HG03060 (cell line): ENCODE measurements at regions not wholly inside any gene's neighbourhood (a gene's known extent, or its start where the extent isn't known, plus 50 kb on each side); places are given as distances from the start of the nearest gene placed in this dataset.

ENCODE experiments used
- ATAC-seq: cut with Tn5 transposase; IDR thresholded peaks from one replicate; pipeline ENCODE4 v1.9.1; 2021; ENCODE audit warnings: low read depth, moderate number of reproducible peaks; ENCODE audit not compliant: unreplicated experiment

GRCh38 chr5:107325866-107326265 lies 344.9 kb downstream of the EFNA5 start:
- ATAC-seq, result no peak

- no peak for ATAC-seq
These were observed 345.9 kb downstream of the EFNA5 start for GRCh38 chr5:107324809-107325208.

- no peak for ATAC-seq
These were observed 346.7 kb downstream of the EFNA5 start for GRCh38 chr5:107324071-107324470.

- ATAC-seq, result no peak
These were observed 347.2 kb downstream of the EFNA5 start for GRCh38 chr5:107323536-107323935.

- ATAC-seq, result no peak
These were observed 347.8 kb downstream of the EFNA5 start for GRCh38 chr5:107322936-107323335.

GRCh38 chr5:107321906-107322305 lies 348.8 kb downstream of the EFNA5 start:
- no peak for ATAC-seq

GRCh38 chr5:107320846-107321245 lies 349.9 kb downstream of the EFNA5 start:
- no peak for ATAC-seq

- ATAC-seq, result no peak
These were observed 350.4 kb downstream of the EFNA5 start for GRCh38 chr5:107320376-107320775.

GRCh38 chr5:107319901-107320300 lies 350.8 kb downstream of the EFNA5 start:
- ATAC-seq, result no peak

- ATAC-seq, result no peak
These were observed 356.4 kb downstream of the EFNA5 start for GRCh38 chr5:107314330-107314729.

- ATAC-seq, result no peak
These were observed 356.8 kb downstream of the EFNA5 start for GRCh38 chr5:107313921-107314320.

GRCh38 chr5:107313098-107313497 lies 357.6 kb downstream of the EFNA5 start:
- no peak for ATAC-seq

GRCh38 chr5:107310181-107310580 lies 360.6 kb downstream of the EFNA5 start:
- no peak for ATAC-seq

GRCh38 chr5:107306594-107306993 lies 364.1 kb downstream of the EFNA5 start:
- ATAC-seq, result no peak

GRCh38 chr5:107306002-107306401 lies 364.7 kb downstream of the EFNA5 start:
- ATAC-seq, result no peak

GRCh38 chr5:107304684-107305083 lies 366.1 kb downstream of the EFNA5 start:
- ATAC-seq, result no peak

GRCh38 chr5:107303171-107303968 lies 367.4 kb downstream of the EFNA5 start:
- no peak for ATAC-seq

GRCh38 chr5:107302441-107302840 lies 368.3 kb downstream of the EFNA5 start:
- no peak for ATAC-seq

- no peak for ATAC-seq
These were observed 368.7 kb downstream of the EFNA5 start for GRCh38 chr5:107301999-107302398.

- ATAC-seq, result no peak
These were observed 369.9 kb downstream of the EFNA5 start for GRCh38 chr5:107300721-107301327.

- no peak for ATAC-seq
These were observed 374.2 kb downstream of the EFNA5 start for GRCh38 chr5:107296572-107296971.

GRCh38 chr5:107295914-107296313 lies 374.8 kb downstream of the EFNA5 start:
- no peak for ATAC-seq
